Aorta (tissue), 5 donors: ENCODE measurements at regions not wholly inside any gene's neighbourhood (a gene's known extent, or its start where the extent isn't known, plus 50 kb on each side); places are given as distances from the start of the nearest gene placed in this dataset.

ENCODE experiments used
- ATAC-seq: fragments of 200-7000 bp; cut with Tn5 transposase; one replicate; pipeline ENCODE4 v1.9.1; 2022; ENCODE audit warnings: moderate library complexity; ENCODE audit not compliant: low FRiP score
- DNase-seq, 2 donors: peaks; one replicate each; pipeline ENCODE4 v3.0.0-alpha.2; 2020
- H3K27ac ChIP-seq, 2 donors: one replicate each; pipeline ENCODE4 v1.5.1; 2013; ENCODE audit warnings: low read length in 2 of 2, mild to moderate bottlenecking in 2 of 2, moderate library complexity in 2 of 2, control low read depth in 1 of 2, inconsistent platforms in 1 of 2, low read depth in 1 of 2
- H3K27me3 ChIP-seq, 2 donors: one replicate each; pipeline ENCODE4 v1.6.1; 2013; ENCODE audit warnings: control low read depth in 1 of 2, low read length in 1 of 2, mild to moderate bottlenecking in 1 of 2, moderate library complexity in 1 of 2; ENCODE audit not compliant: insufficient read depth in 2 of 2, control insufficient read depth in 1 of 2
- H3K36me3 ChIP-seq, 2 donors: one replicate each; pipeline ENCODE4 v1.6.1; 2013; ENCODE audit warnings: control low read depth in 1 of 2, low read length in 1 of 2, mild to moderate bottlenecking in 1 of 2; ENCODE audit not compliant: insufficient read depth in 2 of 2, control insufficient read depth in 1 of 2
- H3K4me1 ChIP-seq, 2 donors: one replicate each; pipeline ENCODE4 v1.6.1; 2013; ENCODE audit warnings: low read length in 2 of 2, control low read depth in 1 of 2, mild to moderate bottlenecking in 1 of 2, moderate library complexity in 1 of 2; ENCODE audit not compliant: insufficient read depth in 2 of 2, control insufficient read depth in 1 of 2
- H3K4me3 ChIP-seq, 2 donors: one replicate each; pipeline ENCODE4 v1.5.1; 2013; ENCODE audit warnings: low read length in 2 of 2, control low read depth in 1 of 2, mild to moderate bottlenecking in 1 of 2
- H3K9me3 ChIP-seq: one replicate; pipeline ENCODE4 v1.6.1; 2013; ENCODE audit warnings: mild to moderate bottlenecking, low read length; ENCODE audit not compliant: control insufficient read depth
- WGBS, 2 donors: extraction: QIAGEN DNeasy Blood & Tissue Kit; methylation state at CpG; one replicate each; pipeline ENCODE4 v1.1.7; 2013; 5-methylcytosine and 5-hydroxymethylcytosine counted together
- intact Hi-C, 2 donors: fragments of 100-400 bp; cut with DNase I; formaldehyde crosslinking; loops; one replicate each; pipeline versions ENCODE4 v1.14.2 to v1.15.0; 2022
- donor health status: healthy with polysubstance abuse.
- donor health status: Bipolar disorder and iron deficiency.
- donor health status: DM: no; HTN: no; CAD: no.
- donor health status: DM: no; HTN: no; CAD: no.
- donor health status: DM: yes; HTN: yes; CAD: no.

- Histone ChIP-seq H3K27me3 (no peaks in the 10 kb centered on the region), H3K4me3 (no peak overlapping the region), H3K9me3 (no peaks in the 10 kb centered on the region), H3K36me3 (no peaks in the 10 kb centered on the region), H3K27ac (no peak overlapping the region), H3K4me1 (no peaks in the 10 kb centered on the region)
- intact Hi-C loops: no loop called here
- DNase-seq (no peak), ATAC-seq (no peak)
- WGBS, 2 donors: 29 to 38% methylated on average over 1 of the region's 1 CpG
These were observed 106.3 kb downstream of the LRIG3 start for GRCh38 chr12:58814036-58814435.

GRCh38 chr12:58815235-58815634, 105.1 kb downstream of the LRIG3 start:
- DNase-seq: no peak
- Histone ChIP-seq H3K27me3 (no peaks in the 10 kb centered on the region), H3K36me3 (no peaks in the 10 kb centered on the region), H3K4me1 (no peaks in the 10 kb centered on the region), H3K9me3 (no peaks in the 10 kb centered on the region), H3K4me3 (no peak overlapping the region), H3K27ac (no peak overlapping the region)
- 93 to 96% methylated on average over 3 of the region's 3 CpGs for WGBS, 2 donors
- no peak for ATAC-seq
- intact Hi-C loops: no loop called here

- Histone ChIP-seq H3K27ac (no peak overlapping the region), H3K9me3 (no peaks in the 10 kb centered on the region), H3K36me3 (no peaks in the 10 kb centered on the region), H3K4me3 (no peak overlapping the region), H3K27me3 (no peaks in the 10 kb centered on the region), H3K4me1 (no peaks in the 10 kb centered on the region)
- ATAC-seq: no peak
- WGBS, 2 donors: 81 to 91% methylated on average over 1 of the region's 1 CpG
- intact Hi-C loops: no loop called here
- DNase-seq: no peak
These were observed 101.8 kb downstream of the LRIG3 start for GRCh38 chr12:58818546-58818945.

DNA sequence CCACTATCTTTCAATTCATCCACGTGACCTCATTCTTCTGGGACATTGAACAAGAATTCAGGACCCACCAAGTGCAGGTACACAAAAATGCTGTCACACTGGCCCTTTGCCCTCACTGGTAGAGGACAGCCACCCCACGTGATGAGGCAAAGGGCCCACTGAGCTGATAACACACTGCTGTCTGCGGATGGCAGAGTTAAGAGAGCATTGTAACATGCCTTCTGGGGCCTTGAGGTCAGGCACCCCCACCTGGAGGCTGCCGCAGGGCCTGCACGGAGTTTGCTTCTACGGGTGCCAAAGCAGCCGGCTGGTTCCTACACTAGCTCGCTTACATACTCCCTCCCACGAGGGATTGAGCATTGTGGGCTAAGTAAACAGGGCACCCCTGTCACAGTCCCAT, 101.0 kb downstream of the LRIG3 start:
- Histone ChIP-seq H3K9me3 (no peaks in the 10 kb centered on the region), H3K27me3 (no peaks in the 10 kb centered on the region), H3K27ac (no peak overlapping the region), H3K36me3 (no peaks in the 10 kb centered on the region), H3K4me1 (no peaks in the 10 kb centered on the region), H3K4me3 (no peak overlapping the region)
- intact Hi-C loops: no loop called here
- no peak for DNase-seq
- no peak for ATAC-seq
- 87 to 88% methylated on average over 9 of the region's 9 CpGs for WGBS, 2 donors

- no peaks in the 10 kb centered on the region for H3K4me1 ChIP-seq
- H3K27ac ChIP-seq: no peak overlapping the region
- H3K9me3 ChIP-seq: no peaks in the 10 kb centered on the region
- ATAC-seq (no peak), DNase-seq (no peak)
- no peaks in the 10 kb centered on the region for H3K36me3 ChIP-seq
- H3K4me3 ChIP-seq: no peak overlapping the region
- no peaks in the 10 kb centered on the region for H3K27me3 ChIP-seq
- intact Hi-C loops: no loop called here
- WGBS, 2 donors: 95 to 97% methylated on average over 1 of the region's 1 CpG
These were observed 100.3 kb downstream of the LRIG3 start for GRCh38 chr12:58819985-58820384.
